HepG2 (cell line): ENCODE measurements at regions not wholly inside any gene's neighbourhood (a gene's known extent, or its start where the extent isn't known, plus 50 kb on each side); places are given as distances from the start of the nearest gene placed in this dataset.
"Not testable (repeated sequence)": the region's sequence is repeated elsewhere in the genome, so short reads cannot be mapped to it uniquely, and the experiment has no call there.

ENCODE experiments used
- CTCF ChIP-seq: sonication (generic); formaldehyde crosslinking; IDR thresholded peaks from 2 replicates; pipeline ENCODE4 v1.5.0; 2020; ENCODE audit warnings: mild to moderate bottlenecking, missing genetic modification reagents, moderate library complexity
- TP53 ChIP-seq: sonication (generic); formaldehyde crosslinking; conservative IDR thresholded peaks from 2 replicates; pipeline ENCODE4 v1.4.0; 2020; ENCODE audit warnings: missing genetic modification reagents

DNA sequence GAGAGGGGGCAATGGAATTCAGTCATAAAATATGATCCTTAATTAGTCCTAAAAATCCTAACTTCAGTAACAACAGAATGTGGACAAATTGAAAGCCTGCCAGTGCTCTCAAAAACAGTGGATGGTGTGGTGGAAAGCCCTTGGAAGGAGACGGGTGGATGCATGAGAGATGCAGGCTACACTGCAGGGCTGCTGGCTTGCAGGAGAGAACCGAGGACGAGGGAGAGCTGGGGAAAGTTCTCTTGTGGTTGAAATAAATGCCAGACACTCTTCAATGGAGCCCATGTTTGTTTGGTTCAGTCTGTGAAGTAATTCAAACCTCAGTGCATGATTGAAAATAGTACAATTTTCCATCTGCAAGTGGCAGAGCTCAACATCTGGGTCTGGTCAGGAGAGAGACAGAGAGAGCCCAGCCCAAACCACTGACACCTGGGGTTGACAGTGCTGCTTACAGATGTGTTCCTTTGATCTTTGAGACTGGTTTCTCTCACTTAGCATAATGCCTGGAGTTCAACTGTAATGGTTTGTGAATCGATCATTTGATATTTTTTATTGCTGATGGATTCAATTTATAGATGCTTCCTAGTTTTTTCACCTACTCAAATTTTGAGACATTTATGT lies 544.9 kb downstream of the GOLGA6L6 start:
- not testable (repeated sequence) for TF ChIP-seq CTCF (CRISPR knock-in tag); TP53
